GM23338 (cell line): ENCODE measurements at regions not wholly inside any gene's neighbourhood (a gene's known extent, or its start where the extent isn't known, plus 50 kb on each side); places are given as distances from the start of the nearest gene placed in this dataset.

Source experiments
- ATAC-seq: fragments of 200-7000 bp; cut with Tn5 transposase; 3 replicates; pipeline ENCODE4 v1.9.1; 2020
- DNase-seq: peaks from one replicate; pipeline ENCODE4 v3.0.0-alpha.2; 2015; ENCODE audit warnings: low spot score
- H2AFZ ChIP-seq: fragments of 200-600 bp; sonication (generic); 2 replicates; pipeline ENCODE4 v1.8.0; 2016; ENCODE audit warnings: antibody characterized with exemption, mild to moderate bottlenecking, moderate library complexity
- H3F3A ChIP-seq: fragments of 200-600 bp; sonication (generic); replicated peaks from 2 replicates; pipeline ENCODE4 v1.8.0; 2017; ENCODE audit warnings: antibody characterized with exemption, mixed run types, low read depth
- H3K27ac ChIP-seq: fragments of 200-600 bp; sonication (generic); 2 replicates; pipeline ENCODE4 v1.6.1; 2016; ENCODE audit warnings: low read depth
- H3K27me3 ChIP-seq: fragments of 200-600 bp; sonication (generic); 2 replicates; pipeline ENCODE4 v1.8.0; 2016; ENCODE audit warnings: mild to moderate bottlenecking, mixed run types, moderate library complexity; ENCODE audit not compliant: insufficient read depth
- H3K36me3 ChIP-seq: fragments of 200-600 bp; sonication (generic); 2 replicates; pipeline ENCODE4 v1.8.0; 2016; ENCODE audit warnings: mild to moderate bottlenecking; ENCODE audit not compliant: insufficient read depth
- H3K4me1 ChIP-seq: fragments of 200-600 bp; sonication (generic); 2 replicates; pipeline ENCODE4 v1.8.0; 2016; ENCODE audit warnings: mild to moderate bottlenecking, moderate library complexity; ENCODE audit not compliant: insufficient read depth
- H3K4me2 ChIP-seq: fragments of 200-600 bp; sonication (generic); 2 replicates; pipeline ENCODE4 v1.7.1; 2017; ENCODE audit warnings: mixed run types
- H3K4me3 ChIP-seq: fragments of 200-600 bp; sonication (generic); 2 replicates; pipeline ENCODE4 v1.6.1; 2016; ENCODE audit warnings: mixed run types
- H3K79me2 ChIP-seq: fragments of 200-600 bp; sonication (generic); replicated peaks from 2 replicates; pipeline ENCODE4 v1.8.0; 2017; ENCODE audit warnings: mild to moderate bottlenecking; ENCODE audit not compliant: insufficient read depth
- H3K9me2 ChIP-seq: fragments of 200-600 bp; sonication (generic); 2 replicates; pipeline ENCODE4 v1.8.0; 2017; ENCODE audit not compliant: insufficient read depth
- H4K20me1 ChIP-seq: fragments of 200-600 bp; sonication (generic); replicated peaks from 2 replicates; pipeline ENCODE4 v1.8.0; 2017; ENCODE audit warnings: mild to moderate bottlenecking; ENCODE audit not compliant: insufficient read depth
- H3K27ac Mint-ChIP-seq: 2 replicates; pipeline ENCODE4 v1.8.0; 2020; ENCODE audit warnings: inconsistent platforms, mild to moderate bottlenecking, moderate library complexity, mixed read lengths
- H3K27me3 Mint-ChIP-seq: 3 replicates; pipeline ENCODE4 v1.8.0; 2022; ENCODE audit warnings: low read depth, mild to moderate bottlenecking, moderate library complexity, mixed read lengths, inconsistent platforms; ENCODE audit not compliant: insufficient read depth, poor library complexity
- H3K36me3 Mint-ChIP-seq: 3 replicates; pipeline ENCODE4 v1.8.0; 2021; ENCODE audit warnings: low read depth, mild to moderate bottlenecking, inconsistent platforms, moderate library complexity, mixed read lengths
- H3K4me1 Mint-ChIP-seq: 3 replicates; pipeline ENCODE4 v1.8.0; 2020; ENCODE audit warnings: mild to moderate bottlenecking, inconsistent platforms, mixed read lengths
- H3K4me3 Mint-ChIP-seq: 3 replicates; pipeline ENCODE4 v1.8.0; 2021; ENCODE audit warnings: moderate library complexity, mild to moderate bottlenecking, inconsistent platforms, mixed read lengths
- H3K9me3 Mint-ChIP-seq: 3 replicates; pipeline ENCODE4 v1.8.0; 2020; ENCODE audit warnings: moderate library complexity, mild to moderate bottlenecking, inconsistent platforms, mixed read lengths
- CREB1 ChIP-seq: fragments of 250-450 bp; sonication (Bioruptor Pico); IDR thresholded peaks from 2 replicates; pipeline ENCODE4 v1.5.0; 2020; ENCODE audit warnings: low read depth, mild to moderate bottlenecking, moderate library complexity
- CTCF ChIP-seq, 2 experiments: fragments of 200-600 bp in 1 of 2; sonication (generic) in 1 of 2; conservative IDR thresholded peaks; 2 replicates each; pipeline versions ENCODE4 v1.5.1 to v1.6.1; 2016 to 2017; ENCODE audit warnings: antibody characterized with exemption in 2 of 2, low read depth in 2 of 2, mild to moderate bottlenecking in 2 of 2, moderate library complexity in 1 of 2
- EZH2 ChIP-seq: fragments of 200-600 bp; sonication (generic); IDR thresholded peaks from one replicate; pipeline ENCODE4 v1.8.0; 2017; ENCODE audit warnings: antibody characterized with exemption, mild to moderate bottlenecking, low read depth; ENCODE audit not compliant: unreplicated experiment
- EZH2phosphoT487 ChIP-seq: fragments of 200-600 bp; sonication (generic); IDR thresholded peaks from one replicate; pipeline ENCODE4 v1.8.1; 2018; ENCODE audit warnings: antibody characterized with exemption; ENCODE audit not compliant: unreplicated experiment
- JUNB ChIP-seq: IDR thresholded peaks from one replicate; pipeline ENCODE4 v1.6.1; 2016; ENCODE audit warnings: antibody characterized with exemption; ENCODE audit not compliant: unreplicated experiment
- NANOG ChIP-seq: IDR thresholded peaks from 2 replicates; pipeline ENCODE4 v1.6.1; 2016; ENCODE audit warnings: antibody characterized with exemption, borderline replicate concordance
- POLR2AphosphoS5 ChIP-seq: IDR thresholded peaks from 2 replicates; pipeline ENCODE4 v1.6.1; 2016; ENCODE audit warnings: antibody characterized with exemption, low read depth
- STAT1 ChIP-seq: IDR thresholded peaks from one replicate; pipeline ENCODE4 v1.6.1; 2016; ENCODE audit warnings: antibody characterized with exemption; ENCODE audit not compliant: unreplicated experiment
- ZNF114 ChIP-seq: fragments of 250-450 bp; sonication (Bioruptor Pico); IDR thresholded peaks from 2 replicates; pipeline ENCODE4 v1.5.0; 2020; ENCODE audit warnings: mild to moderate bottlenecking, moderate library complexity
- ZNF331 ChIP-seq: fragments of 250-450 bp; sonication (Bioruptor Pico); IDR thresholded peaks from 2 replicates; pipeline ENCODE4 v1.5.0; 2020; ENCODE audit warnings: low read depth, mild to moderate bottlenecking, moderate library complexity
- TF ChIP-seq, protein P1 (sequence below): IDR thresholded peaks from one replicate; pipeline ENCODE4 v1.6.1; 2018; ENCODE audit warnings: antibody characterized with exemption; ENCODE audit not compliant: unreplicated experiment
- TF ChIP-seq, protein P2 (sequence below): fragments of 250-450 bp; sonication (Bioruptor Pico); IDR thresholded peaks from 2 replicates; pipeline ENCODE4 v1.5.0; 2020; ENCODE audit warnings: mild to moderate bottlenecking, moderate library complexity
- TF ChIP-seq, protein P3 (sequence below): IDR thresholded peaks from 2 replicates; pipeline ENCODE4 v1.6.1; 2016; ENCODE audit warnings: antibody characterized with exemption

GRCh38 chr2:83802604-83803003 lies 656.5 kb downstream of the SUCLG1 start:
- TF ChIP-seq ZNF114 (no peak), EZH2phosphoT487 (no peak), CTCF (conservative IDR thresholded peaks at IDR 0.05; ENCODE audit: low read depth in 2 of 2) (no peak), NANOG (no peak), EZH2 (no peak), STAT1 (no peak), JUNB (no peak), CREB1 (CRISPR knock-in tag) (no peak), ZNF331 (CRISPR knock-in tag) (no peak), POLR2AphosphoS5 (no peak)
- TF ChIP-seq, protein P1, sequence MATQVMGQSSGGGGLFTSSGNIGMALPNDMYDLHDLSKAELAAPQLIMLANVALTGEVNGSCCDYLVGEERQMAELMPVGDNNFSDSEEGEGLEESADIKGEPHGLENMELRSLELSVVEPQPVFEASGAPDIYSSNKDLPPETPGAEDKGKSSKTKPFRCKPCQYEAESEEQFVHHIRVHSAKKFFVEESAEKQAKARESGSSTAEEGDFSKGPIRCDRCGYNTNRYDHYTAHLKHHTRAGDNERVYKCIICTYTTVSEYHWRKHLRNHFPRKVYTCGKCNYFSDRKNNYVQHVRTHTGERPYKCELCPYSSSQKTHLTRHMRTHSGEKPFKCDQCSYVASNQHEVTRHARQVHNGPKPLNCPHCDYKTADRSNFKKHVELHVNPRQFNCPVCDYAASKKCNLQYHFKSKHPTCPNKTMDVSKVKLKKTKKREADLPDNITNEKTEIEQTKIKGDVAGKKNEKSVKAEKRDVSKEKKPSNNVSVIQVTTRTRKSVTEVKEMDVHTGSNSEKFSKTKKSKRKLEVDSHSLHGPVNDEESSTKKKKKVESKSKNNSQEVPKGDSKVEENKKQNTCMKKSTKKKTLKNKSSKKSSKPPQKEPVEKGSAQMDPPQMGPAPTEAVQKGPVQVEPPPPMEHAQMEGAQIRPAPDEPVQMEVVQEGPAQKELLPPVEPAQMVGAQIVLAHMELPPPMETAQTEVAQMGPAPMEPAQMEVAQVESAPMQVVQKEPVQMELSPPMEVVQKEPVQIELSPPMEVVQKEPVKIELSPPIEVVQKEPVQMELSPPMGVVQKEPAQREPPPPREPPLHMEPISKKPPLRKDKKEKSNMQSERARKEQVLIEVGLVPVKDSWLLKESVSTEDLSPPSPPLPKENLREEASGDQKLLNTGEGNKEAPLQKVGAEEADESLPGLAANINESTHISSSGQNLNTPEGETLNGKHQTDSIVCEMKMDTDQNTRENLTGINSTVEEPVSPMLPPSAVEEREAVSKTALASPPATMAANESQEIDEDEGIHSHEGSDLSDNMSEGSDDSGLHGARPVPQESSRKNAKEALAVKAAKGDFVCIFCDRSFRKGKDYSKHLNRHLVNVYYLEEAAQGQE, result no peak
- TF ChIP-seq, protein P2, sequence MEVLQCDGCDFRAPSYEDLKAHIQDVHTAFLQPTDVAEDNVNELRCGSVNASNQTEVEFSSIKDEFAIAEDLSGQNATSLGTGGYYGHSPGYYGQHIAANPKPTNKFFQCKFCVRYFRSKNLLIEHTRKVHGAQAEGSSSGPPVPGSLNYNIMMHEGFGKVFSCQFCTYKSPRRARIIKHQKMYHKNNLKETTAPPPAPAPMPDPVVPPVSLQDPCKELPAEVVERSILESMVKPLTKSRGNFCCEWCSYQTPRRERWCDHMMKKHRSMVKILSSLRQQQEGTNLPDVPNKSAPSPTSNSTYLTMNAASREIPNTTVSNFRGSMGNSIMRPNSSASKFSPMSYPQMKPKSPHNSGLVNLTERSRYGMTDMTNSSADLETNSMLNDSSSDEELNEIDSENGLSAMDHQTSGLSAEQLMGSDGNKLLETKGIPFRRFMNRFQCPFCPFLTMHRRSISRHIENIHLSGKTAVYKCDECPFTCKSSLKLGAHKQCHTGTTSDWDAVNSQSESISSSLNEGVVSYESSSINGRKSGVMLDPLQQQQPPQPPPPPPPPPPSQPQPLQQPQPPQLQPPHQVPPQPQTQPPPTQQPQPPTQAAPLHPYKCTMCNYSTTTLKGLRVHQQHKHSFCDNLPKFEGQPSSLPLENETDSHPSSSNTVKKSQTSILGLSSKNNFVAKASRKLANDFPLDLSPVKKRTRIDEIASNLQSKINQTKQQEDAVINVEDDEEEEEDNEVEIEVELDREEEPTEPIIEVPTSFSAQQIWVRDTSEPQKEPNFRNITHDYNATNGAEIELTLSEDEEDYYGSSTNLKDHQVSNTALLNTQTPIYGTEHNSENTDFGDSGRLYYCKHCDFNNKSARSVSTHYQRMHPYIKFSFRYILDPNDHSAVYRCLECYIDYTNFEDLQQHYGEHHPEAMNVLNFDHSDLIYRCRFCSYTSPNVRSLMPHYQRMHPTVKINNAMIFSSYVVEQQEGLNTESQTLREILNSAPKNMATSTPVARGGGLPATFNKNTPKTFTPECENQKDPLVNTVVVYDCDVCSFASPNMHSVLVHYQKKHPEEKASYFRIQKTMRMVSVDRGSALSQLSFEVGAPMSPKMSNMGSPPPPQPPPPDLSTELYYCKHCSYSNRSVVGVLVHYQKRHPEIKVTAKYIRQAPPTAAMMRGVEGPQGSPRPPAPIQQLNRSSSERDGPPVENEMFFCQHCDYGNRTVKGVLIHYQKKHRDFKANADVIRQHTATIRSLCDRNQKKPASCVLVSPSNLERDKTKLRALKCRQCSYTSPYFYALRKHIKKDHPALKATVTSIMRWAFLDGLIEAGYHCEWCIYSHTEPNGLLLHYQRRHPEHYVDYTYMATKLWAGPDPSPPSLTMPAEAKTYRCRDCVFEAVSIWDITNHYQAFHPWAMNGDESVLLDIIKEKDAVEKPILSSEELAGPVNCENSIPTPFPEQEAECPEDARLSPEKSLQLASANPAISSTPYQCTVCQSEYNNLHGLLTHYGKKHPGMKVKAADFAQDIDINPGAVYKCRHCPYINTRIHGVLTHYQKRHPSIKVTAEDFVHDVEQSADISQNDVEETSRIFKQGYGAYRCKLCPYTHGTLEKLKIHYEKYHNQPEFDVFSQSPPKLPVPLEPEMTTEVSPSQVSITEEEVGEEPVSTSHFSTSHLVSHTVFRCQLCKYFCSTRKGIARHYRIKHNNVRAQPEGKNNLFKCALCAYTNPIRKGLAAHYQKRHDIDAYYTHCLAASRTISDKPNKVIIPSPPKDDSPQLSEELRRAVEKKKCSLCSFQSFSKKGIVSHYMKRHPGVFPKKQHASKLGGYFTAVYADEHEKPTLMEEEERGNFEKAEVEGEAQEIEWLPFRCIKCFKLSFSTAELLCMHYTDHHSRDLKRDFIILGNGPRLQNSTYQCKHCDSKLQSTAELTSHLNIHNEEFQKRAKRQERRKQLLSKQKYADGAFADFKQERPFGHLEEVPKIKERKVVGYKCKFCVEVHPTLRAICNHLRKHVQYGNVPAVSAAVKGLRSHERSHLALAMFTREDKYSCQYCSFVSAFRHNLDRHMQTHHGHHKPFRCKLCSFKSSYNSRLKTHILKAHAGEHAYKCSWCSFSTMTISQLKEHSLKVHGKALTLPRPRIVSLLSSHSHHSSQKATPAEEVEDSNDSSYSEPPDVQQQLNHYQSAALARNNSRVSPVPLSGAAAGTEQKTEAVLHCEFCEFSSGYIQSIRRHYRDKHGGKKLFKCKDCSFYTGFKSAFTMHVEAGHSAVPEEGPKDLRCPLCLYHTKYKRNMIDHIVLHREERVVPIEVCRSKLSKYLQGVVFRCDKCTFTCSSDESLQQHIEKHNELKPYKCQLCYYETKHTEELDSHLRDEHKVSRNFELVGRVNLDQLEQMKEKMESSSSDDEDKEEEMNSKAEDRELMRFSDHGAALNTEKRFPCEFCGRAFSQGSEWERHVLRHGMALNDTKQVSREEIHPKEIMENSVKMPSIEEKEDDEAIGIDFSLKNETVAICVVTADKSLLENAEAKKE, result no peak
- TF ChIP-seq, protein P3, sequence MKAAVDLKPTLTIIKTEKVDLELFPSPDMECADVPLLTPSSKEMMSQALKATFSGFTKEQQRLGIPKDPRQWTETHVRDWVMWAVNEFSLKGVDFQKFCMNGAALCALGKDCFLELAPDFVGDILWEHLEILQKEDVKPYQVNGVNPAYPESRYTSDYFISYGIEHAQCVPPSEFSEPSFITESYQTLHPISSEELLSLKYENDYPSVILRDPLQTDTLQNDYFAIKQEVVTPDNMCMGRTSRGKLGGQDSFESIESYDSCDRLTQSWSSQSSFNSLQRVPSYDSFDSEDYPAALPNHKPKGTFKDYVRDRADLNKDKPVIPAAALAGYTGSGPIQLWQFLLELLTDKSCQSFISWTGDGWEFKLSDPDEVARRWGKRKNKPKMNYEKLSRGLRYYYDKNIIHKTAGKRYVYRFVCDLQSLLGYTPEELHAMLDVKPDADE, result no peak
- H3K27me3 Mint-ChIP-seq, result no peaks in the 10 kb centered on the region

More at GRCh38 chr2:83802604-83803003, 656.5 kb downstream of the SUCLG1 start:
- H3K36me3 ChIP-seq, result no peaks in the 10 kb centered on the region
- no peaks in the 10 kb centered on the region; the same call in 2 of the 3 replicates for H3K9me3 Mint-ChIP-seq
- no peaks in the 10 kb centered on the region for H3K27me3 ChIP-seq
- H3K4me3 Mint-ChIP-seq, result no peak overlapping the region
- H3K36me3 Mint-ChIP-seq, result no peaks in the 10 kb centered on the region
- 0 out of 3 replicates have a peak, but pooled peaks cover 3% of the 10 kb centered on the region for H3K4me1 Mint-ChIP-seq
- peaks cover 3% of the 10 kb centered on the region; the same call in 1 of the 2 replicates for H3K9me2 ChIP-seq
- no peak overlapping the region for H3K4me3 ChIP-seq
- no peak overlapping the region for H2AFZ ChIP-seq
- H3K4me1 ChIP-seq, result peaks cover 6% of the 10 kb centered on the region; the same call in 1 of the 2 replicates
- no peaks in the 10 kb centered on the region for H4K20me1 ChIP-seq
- no peaks in the 10 kb centered on the region for H3K79me2 ChIP-seq
- no peak overlapping the region for H3K27ac ChIP-seq
- DNase-seq (no peak), ATAC-seq (no peak)
- no peak overlapping the region for H3K27ac Mint-ChIP-seq
- no peaks in the 10 kb centered on the region for H3F3A ChIP-seq
- H3K4me2 ChIP-seq, result no peak overlapping the region
